CD8-positive, alpha-beta memory T cell (primary cell): ENCODE measurements at regions not wholly inside any gene's neighbourhood (a gene's known extent, or its start where the extent isn't known, plus 50 kb on each side); places are given as distances from the start of the nearest gene placed in this dataset.

Experiments used
- CTCF ChIA-PET: fragments of 350-600 bp; sonication (Branson Sonifier 250); formaldehyde crosslinking; loops from one replicate; lab custom pipeline; 2021; ENCODE audit warnings: antibody characterized with exemption; lab: Charles Lee
- POLR2A ChIA-PET: fragments of 350-600 bp; sonication (Branson Sonifier 250); formaldehyde crosslinking; loops from one replicate; lab custom pipeline; 2021; ENCODE audit warnings: antibody characterized with exemption; lab: Charles Lee
- DNase-seq, 5 donors: peaks; one replicate each; pipeline versions ENCODE4 v3.0.0 to v3.0.0-alpha.2; 2020 to 2022; ENCODE audit warnings: mixed read lengths in 1 of 5
- H3K27ac ChIP-seq: one replicate; pipeline ENCODE4 v1.7.0; 2013; ENCODE audit warnings: low read depth, mild to moderate bottlenecking, low read length, moderate library complexity
- H3K27me3 ChIP-seq: 2 replicates; pipeline ENCODE4 v1.7.0; 2013; ENCODE audit warnings: low read length, mild to moderate bottlenecking; ENCODE audit not compliant: insufficient read depth, poor library complexity, severe bottlenecking
- H3K36me3 ChIP-seq: 2 replicates; pipeline ENCODE4 v1.7.0; 2013; ENCODE audit warnings: mild to moderate bottlenecking, low read length, moderate library complexity; ENCODE audit not compliant: insufficient read depth
- H3K4me1 ChIP-seq: 2 replicates; pipeline ENCODE4 v1.7.0; 2013; ENCODE audit warnings: mild to moderate bottlenecking, low read length, moderate library complexity; ENCODE audit not compliant: insufficient read depth
- H3K4me3 ChIP-seq: 2 replicates; pipeline ENCODE4 v1.7.0; 2013; ENCODE audit warnings: mild to moderate bottlenecking, low read length
- H3K9me3 ChIP-seq: 2 replicates; pipeline ENCODE4 v1.7.0; 2013; ENCODE audit warnings: mild to moderate bottlenecking, low read length
- H3K27ac Mint-ChIP-seq, 8 donors: one replicate each; pipeline ENCODE4 v1.8.0; 2020 to 2021; ENCODE audit warnings: mixed read lengths in 8 of 8, mild to moderate bottlenecking in 6 of 8, inconsistent platforms in 3 of 8, moderate library complexity in 3 of 8
- H3K27me3 Mint-ChIP-seq, 2 donors: one replicate each; pipeline ENCODE4 v1.8.0; 2020 to 2021; ENCODE audit warnings: mixed read lengths in 2 of 2, mild to moderate bottlenecking in 1 of 2, moderate library complexity in 1 of 2
- H3K36me3 Mint-ChIP-seq, 3 donors: one replicate each; pipeline ENCODE4 v1.8.0; 2020 to 2021; ENCODE audit warnings: mixed read lengths in 3 of 3, inconsistent platforms in 1 of 3, mild to moderate bottlenecking in 1 of 3
- H3K4me1 Mint-ChIP-seq, 3 donors: one replicate each; pipeline ENCODE4 v1.8.0; 2020 to 2021; ENCODE audit warnings: mixed read lengths in 3 of 3, inconsistent platforms in 1 of 3, mild to moderate bottlenecking in 1 of 3
- H3K4me3 Mint-ChIP-seq, 7 donors: one replicate each; pipeline ENCODE4 v1.8.0; 2020 to 2021; ENCODE audit warnings: mixed read lengths in 7 of 7, mild to moderate bottlenecking in 6 of 7, moderate library complexity in 4 of 7, inconsistent platforms in 2 of 7
- H3K9me3 Mint-ChIP-seq, 5 donors: one replicate each; pipeline ENCODE4 v1.8.0; 2020 to 2022; ENCODE audit warnings: mixed read lengths in 5 of 5, mild to moderate bottlenecking in 3 of 5, moderate library complexity in 2 of 5, inconsistent platforms in 1 of 5

DNA sequence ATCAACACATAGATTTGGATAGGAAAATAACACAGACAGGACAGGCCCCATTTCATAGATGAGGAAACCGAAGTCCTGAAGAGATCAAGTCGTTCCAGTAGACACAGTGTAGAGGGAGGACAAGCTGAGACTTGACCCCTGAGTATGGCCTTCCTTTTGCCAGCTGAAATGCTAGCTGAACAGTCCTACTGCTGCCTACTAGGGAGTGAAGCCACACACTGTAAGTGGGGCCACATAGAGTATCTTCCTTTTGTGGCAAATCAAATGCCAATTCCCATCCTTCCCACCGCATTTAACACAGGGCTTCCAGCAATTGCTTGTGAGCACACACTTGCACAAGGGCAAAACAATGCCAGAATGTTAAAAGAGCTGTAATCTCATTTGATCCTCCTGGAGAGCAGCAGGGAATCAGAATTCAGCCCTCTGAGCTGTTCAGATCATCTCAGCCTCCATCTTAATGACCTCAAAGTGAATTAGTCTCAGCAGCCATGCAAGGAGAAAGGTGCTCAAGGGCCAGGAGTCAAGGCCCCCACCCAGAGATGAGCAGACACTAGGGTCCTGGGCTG, 380.5 kb downstream of the EMP1 start:
- Histone ChIP-seq H3K4me1 (no peaks in the 10 kb centered on the region), H3K9me3 (no peaks in the 10 kb centered on the region), H3K27ac (no peak overlapping the region), H3K36me3 (no peaks in the 10 kb centered on the region), H3K27me3 (no peaks in the 10 kb centered on the region), H3K4me3 (no peak overlapping the region)
- no peak overlapping the region for H3K27ac Mint-ChIP-seq
- H3K27me3 Mint-ChIP-seq, result peaks cover 0 to 2% of the 10 kb centered on the region in 2 donors
- no peak for DNase-seq
- H3K4me1 Mint-ChIP-seq, result no peaks in the 10 kb centered on the region
- no peaks in the 10 kb centered on the region for H3K36me3 Mint-ChIP-seq
- peaks cover 0 to 3% (median 0%) of the 10 kb centered on the region in 5 donors for H3K9me3 Mint-ChIP-seq
- ChIA-PET CTCF (no interaction called here), POLR2A (no interaction called here)
- no peak overlapping the region for H3K4me3 Mint-ChIP-seq

DNA sequence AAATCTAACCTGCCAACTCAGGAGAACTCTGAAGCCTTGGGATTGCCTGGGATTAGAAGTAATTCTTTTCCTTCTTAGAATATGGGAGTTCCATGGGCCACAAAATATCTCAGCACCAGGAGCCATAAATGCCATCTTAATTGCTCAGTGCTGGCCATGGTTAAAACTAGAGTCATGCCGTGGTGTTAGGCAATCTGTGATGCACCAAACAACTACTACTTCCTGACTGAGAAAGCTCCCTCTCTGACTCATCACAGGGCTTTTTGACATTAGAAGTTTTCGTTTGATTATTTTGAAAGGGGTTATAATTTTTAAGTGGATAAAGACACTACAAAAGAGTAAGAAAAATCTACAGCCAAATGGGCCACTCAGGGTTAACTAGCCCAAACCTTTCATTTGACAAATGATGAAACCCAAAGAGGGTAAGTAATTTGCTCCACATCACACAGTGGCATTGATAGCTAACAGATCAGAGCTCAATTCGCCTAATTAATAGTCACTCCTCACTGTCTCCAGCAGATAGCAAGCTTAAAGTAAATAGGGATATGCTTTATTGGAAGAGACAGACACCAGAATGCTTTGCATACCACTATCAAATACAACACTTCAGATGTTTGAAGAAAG, 377.3 kb downstream of the EMP1 start:
- CTCF ChIA-PET, result no interaction called here
- POLR2A ChIA-PET, result no interaction called here
- Histone ChIP-seq H3K4me1 (no peaks in the 10 kb centered on the region), H3K27me3 (no peaks in the 10 kb centered on the region), H3K4me3 (no peak overlapping the region), H3K36me3 (no peaks in the 10 kb centered on the region), H3K9me3 (no peaks in the 10 kb centered on the region), H3K27ac (no peak overlapping the region)
- Mint-ChIP-seq H3K4me3 (no peak overlapping the region), H3K9me3 (peaks cover 0 to under 1% (median 0%) of the 10 kb centered on the region in 5 donors), H3K36me3 (no peaks in the 10 kb centered on the region), H3K4me1 (no peaks in the 10 kb centered on the region), H3K27ac (no peak overlapping the region), H3K27me3 (no peaks in the 10 kb centered on the region)
- no peak for DNase-seq

DNA sequence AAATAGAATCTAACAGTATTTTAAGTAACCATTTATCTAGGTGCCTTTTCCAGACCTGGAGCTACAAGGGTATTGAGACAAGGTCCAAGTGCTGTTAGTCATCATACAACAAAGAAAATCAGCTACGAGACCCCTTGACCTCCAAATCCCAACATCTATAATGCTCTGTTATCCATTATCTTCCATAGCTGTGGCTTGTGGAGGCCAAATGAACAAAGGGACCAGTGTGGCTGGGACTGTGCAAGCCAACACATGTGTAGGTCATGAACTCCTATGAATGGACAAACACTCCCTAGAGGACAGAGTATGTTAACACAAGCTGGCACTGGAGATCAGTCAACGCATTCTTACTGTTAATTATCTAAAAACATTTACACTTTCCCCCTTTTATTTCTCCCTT, 374.5 kb downstream of the EMP1 start:
- Histone ChIP-seq H3K9me3 (no peaks in the 10 kb centered on the region), H3K36me3 (no peaks in the 10 kb centered on the region), H3K4me3 (no peak overlapping the region), H3K27me3 (no peaks in the 10 kb centered on the region), H3K27ac (no peak overlapping the region), H3K4me1 (no peaks in the 10 kb centered on the region)
- POLR2A ChIA-PET, result no interaction called here
- Mint-ChIP-seq H3K9me3 (peaks cover 0 to 3% (median 0%) of the 10 kb centered on the region in 5 donors), H3K27ac (no peak overlapping the region), H3K27me3 (no peaks in the 10 kb centered on the region), H3K4me3 (no peak overlapping the region), H3K36me3 (no peaks in the 10 kb centered on the region), H3K4me1 (no peaks in the 10 kb centered on the region)
- DNase-seq, result no peak
- CTCF ChIA-PET, result no interaction called here

DNA sequence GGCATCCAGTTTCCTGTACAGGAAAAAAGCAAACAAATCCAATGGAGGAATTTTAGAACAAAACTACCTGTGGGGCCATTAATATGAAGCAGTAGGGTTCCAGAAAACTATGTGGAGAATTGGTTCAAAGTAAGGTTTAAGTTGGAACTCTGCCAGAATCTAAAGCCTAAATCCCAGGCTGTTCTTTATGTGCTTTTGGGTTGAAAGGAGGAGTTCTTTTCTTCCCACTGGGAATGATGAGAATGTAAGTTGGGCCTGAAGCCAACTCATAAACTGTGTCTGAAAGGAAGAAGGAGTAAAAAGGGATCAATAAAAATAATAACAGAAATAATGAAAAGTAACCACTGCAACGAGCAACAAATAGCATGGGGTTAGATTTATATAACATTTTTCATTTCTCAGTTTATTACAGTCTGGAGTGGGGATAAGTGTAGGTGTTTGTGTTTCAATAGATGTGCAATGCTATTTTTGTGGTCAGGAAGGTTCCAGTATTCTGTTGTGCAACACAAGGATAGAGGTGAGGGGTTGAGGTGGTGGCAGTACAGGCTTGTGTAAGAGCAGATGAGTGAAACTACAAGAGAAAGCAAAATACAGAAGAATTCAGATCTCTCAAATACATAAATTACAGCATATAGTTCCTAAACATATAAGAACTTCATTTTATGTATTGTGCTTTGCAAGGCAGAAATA, 373.6 kb downstream of the EMP1 start:
- CTCF ChIA-PET, result no interaction called here
- no peak overlapping the region for H3K4me3 Mint-ChIP-seq
- H3K36me3 Mint-ChIP-seq, result no peaks in the 10 kb centered on the region
- H3K27ac Mint-ChIP-seq, result no peak overlapping the region
- DNase-seq, result no peak
- no peaks in the 10 kb centered on the region for H3K4me1 Mint-ChIP-seq
- no peak overlapping the region for H3K27ac ChIP-seq
- POLR2A ChIA-PET, result no interaction called here
- H3K9me3 Mint-ChIP-seq, result peaks cover 0 to 3% (median 0%) of the 10 kb centered on the region in 5 donors
- H3K4me3 ChIP-seq, result no peak overlapping the region
- no peaks in the 10 kb centered on the region for H3K4me1 ChIP-seq
- H3K27me3 ChIP-seq, result no peaks in the 10 kb centered on the region
- no peaks in the 10 kb centered on the region for H3K9me3 ChIP-seq
- no peaks in the 10 kb centered on the region for H3K36me3 ChIP-seq
- no peaks in the 10 kb centered on the region for H3K27me3 Mint-ChIP-seq

DNA sequence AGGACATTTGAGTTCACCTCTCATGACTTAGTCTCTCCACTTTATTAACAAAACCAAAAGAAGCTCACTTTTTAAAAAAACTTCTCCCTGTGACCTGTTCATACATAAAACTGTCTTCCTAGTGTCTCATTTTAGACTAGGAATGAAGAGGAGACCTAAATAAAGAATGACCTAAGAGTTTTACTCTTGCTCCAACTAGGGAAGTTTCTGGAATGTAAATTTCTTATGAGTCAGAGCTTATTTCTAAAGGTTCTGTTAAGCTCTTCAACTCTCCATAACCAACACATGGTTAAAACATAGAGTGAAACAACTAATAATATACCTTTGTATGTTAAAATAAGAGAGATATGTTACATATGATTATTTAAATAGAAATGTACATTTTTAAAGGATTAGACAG, 369.8 kb downstream of the EMP1 start:
- Mint-ChIP-seq H3K4me3 (no peak overlapping the region), H3K9me3 (peaks cover 0 to 3% (median 0%) of the 10 kb centered on the region in 5 donors), H3K4me1 (no peaks in the 10 kb centered on the region), H3K36me3 (no peaks in the 10 kb centered on the region), H3K27ac (no peak overlapping the region), H3K27me3 (no peaks in the 10 kb centered on the region)
- Histone ChIP-seq H3K36me3 (no peaks in the 10 kb centered on the region), H3K4me1 (no peaks in the 10 kb centered on the region), H3K27ac (no peak overlapping the region), H3K4me3 (no peak overlapping the region), H3K9me3 (no peaks in the 10 kb centered on the region), H3K27me3 (no peaks in the 10 kb centered on the region)
- DNase-seq, result no peak
- ChIA-PET POLR2A (no interaction called here), CTCF (no interaction called here)

DNA sequence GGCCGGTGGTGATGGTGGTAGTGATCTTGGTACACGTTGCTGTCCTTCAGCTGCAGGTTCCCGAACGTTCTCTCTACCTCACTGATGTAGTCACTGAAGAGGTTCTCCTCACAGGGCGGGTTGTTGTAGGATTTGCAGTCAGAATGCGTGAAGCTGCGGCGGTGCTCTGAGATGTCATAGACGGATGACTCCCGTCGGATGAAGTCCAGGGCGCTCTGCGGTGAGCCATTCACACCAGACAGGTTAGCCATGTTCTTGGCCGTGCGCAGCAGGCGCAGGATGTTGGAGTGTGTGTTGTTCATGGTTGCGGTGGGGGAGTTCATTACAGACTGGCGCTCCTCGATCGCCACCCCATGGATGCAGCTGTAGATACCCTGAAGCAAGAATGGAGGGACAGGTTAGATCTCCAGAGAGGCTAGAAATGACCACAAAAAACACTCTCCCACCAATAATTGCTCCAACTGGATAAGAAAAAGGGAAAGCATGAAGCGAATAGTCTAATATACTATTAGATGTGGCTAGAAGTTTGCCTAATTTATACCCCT, 367.8 kb downstream of the EMP1 start:
- Histone ChIP-seq H3K27me3 (no peaks in the 10 kb centered on the region), H3K4me3 (no peak overlapping the region), H3K4me1 (no peaks in the 10 kb centered on the region), H3K9me3 (no peaks in the 10 kb centered on the region), H3K36me3 (no peaks in the 10 kb centered on the region), H3K27ac (no peak overlapping the region)
- H3K4me1 Mint-ChIP-seq, result no peaks in the 10 kb centered on the region
- no peaks in the 10 kb centered on the region for H3K27me3 Mint-ChIP-seq
- H3K27ac Mint-ChIP-seq, result no peak overlapping the region
- H3K9me3 Mint-ChIP-seq, result peaks cover 0 to 6% (median 0%) of the 10 kb centered on the region in 5 donors
- H3K4me3 Mint-ChIP-seq, result no peak overlapping the region
- no peaks in the 10 kb centered on the region for H3K36me3 Mint-ChIP-seq
- POLR2A ChIA-PET, result no interaction called here
- CTCF ChIA-PET, result no interaction called here
- DNase-seq, result no peak

DNA sequence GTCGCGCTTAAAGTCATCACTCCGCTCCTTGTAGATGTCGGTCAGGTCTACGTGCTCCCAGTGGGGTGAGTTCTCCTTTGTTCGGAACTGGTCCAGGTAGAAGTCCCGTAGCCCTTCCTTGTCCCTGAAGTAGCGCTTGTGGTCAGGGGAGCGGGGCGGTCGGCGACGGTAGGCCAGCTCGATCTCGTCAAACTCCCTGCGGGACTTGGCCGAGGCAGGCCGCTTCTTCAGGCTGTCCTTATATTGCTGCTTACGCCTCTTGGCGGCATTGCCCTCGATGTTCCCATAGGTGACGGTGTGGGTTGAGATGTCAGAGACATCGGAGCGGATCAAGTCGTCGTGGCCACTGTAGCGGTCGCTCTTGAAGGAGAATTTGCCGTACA, 367.2 kb downstream of the EMP1 start:
- no peaks in the 10 kb centered on the region for H3K27me3 ChIP-seq
- H3K36me3 Mint-ChIP-seq, result no peaks in the 10 kb centered on the region
- H3K9me3 Mint-ChIP-seq, result peaks cover 0 to 6% (median 0%) of the 10 kb centered on the region in 5 donors
- no peak overlapping the region for H3K27ac ChIP-seq
- DNase-seq, result no peak
- no peak overlapping the region for H3K4me3 Mint-ChIP-seq
- no peak overlapping the region for H3K27ac Mint-ChIP-seq
- no peaks in the 10 kb centered on the region for H3K4me1 Mint-ChIP-seq
- no peaks in the 10 kb centered on the region for H3K4me1 ChIP-seq
- H3K9me3 ChIP-seq, result no peaks in the 10 kb centered on the region
- no peak overlapping the region for H3K4me3 ChIP-seq
- CTCF ChIA-PET, result no interaction called here
- H3K27me3 Mint-ChIP-seq, result no peaks in the 10 kb centered on the region
- H3K36me3 ChIP-seq, result no peaks in the 10 kb centered on the region
- POLR2A ChIA-PET, result no interaction called here

DNA sequence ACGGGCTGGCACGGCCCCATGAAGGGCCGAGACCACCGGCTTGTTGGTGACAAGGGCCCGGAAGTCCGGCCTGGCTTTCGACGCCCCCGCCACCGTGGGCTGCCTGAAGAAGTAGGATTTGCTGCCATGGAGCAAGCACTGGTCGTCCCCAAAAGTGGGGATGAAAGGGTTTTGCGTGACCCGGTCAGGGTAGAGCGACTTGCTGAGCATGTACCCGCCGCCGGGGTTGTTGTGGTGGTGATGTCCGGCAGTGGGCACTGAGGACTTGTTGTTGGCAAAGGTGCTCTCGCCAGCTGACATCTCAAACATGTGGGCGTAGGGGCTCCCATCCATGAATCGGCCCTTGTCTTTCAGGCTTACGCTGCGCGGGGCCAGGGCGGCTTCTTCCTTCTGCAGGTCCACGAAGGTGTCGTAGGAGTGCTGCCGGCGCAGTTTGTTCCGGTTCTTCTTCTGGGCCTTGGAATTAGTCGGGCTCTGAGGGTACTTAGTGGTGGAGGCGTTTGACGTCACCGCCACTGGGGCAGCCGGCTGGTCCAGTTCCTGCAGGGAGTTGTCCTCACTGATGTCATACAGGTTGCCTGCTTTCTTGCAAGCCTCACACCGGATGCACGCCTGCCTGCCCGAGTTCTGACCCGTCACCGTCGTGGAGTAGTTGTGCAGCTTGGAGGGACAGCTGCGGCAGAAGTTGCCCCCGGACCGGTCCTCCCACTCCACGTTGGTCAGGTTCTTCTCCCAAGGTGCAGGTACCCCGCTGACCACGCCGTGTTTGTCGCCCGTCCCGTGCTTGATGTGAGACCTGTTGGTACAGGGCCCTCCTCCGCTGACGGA, 366.6 kb downstream of the EMP1 start:
- Mint-ChIP-seq H3K4me3 (no peak overlapping the region), H3K27ac (no peak overlapping the region), H3K36me3 (no peaks in the 10 kb centered on the region), H3K9me3 (peaks cover 0 to 3% (median 0%) of the 10 kb centered on the region in 5 donors), H3K4me1 (no peaks in the 10 kb centered on the region), H3K27me3 (no peaks in the 10 kb centered on the region)
- Histone ChIP-seq H3K9me3 (no peaks in the 10 kb centered on the region), H3K27me3 (no peaks in the 10 kb centered on the region), H3K27ac (no peak overlapping the region), H3K4me3 (no peak overlapping the region), H3K4me1 (no peaks in the 10 kb centered on the region), H3K36me3 (no peaks in the 10 kb centered on the region)
- POLR2A ChIA-PET, result no interaction called here
- no peak for DNase-seq
- CTCF ChIA-PET, result no interaction called here
